Choroid plexus epithelial cell (primary cell): ENCODE measurements at regions not wholly inside any gene's neighbourhood (a gene's known extent, or its start where the extent isn't known, plus 50 kb on each side); places are given as distances from the start of the nearest gene placed in this dataset.
A peak's percentile ranks its signal among the peaks of the same experiment; 100 is the strongest.

ENCODE experiments used
- DNase-seq: peaks from one replicate; pipeline ENCODE4 v3.0.0-alpha.2; 2010; ENCODE audit warnings: low read depth
- H3K4me3 ChIP-seq: 2 replicates; pipeline ENCODE4 v1.5.1; 2011; ENCODE audit warnings: low read depth, mild to moderate bottlenecking, control low read depth, low read length, moderate library complexity
- TF ChIP-seq, protein P1 (sequence below): conservative IDR thresholded peaks from 2 replicates; pipeline ENCODE4 v1.5.1; 2011; ENCODE audit warnings: low read depth, mild to moderate bottlenecking, control low read depth, inconsistent platforms, low read length, moderate library complexity

DNA sequence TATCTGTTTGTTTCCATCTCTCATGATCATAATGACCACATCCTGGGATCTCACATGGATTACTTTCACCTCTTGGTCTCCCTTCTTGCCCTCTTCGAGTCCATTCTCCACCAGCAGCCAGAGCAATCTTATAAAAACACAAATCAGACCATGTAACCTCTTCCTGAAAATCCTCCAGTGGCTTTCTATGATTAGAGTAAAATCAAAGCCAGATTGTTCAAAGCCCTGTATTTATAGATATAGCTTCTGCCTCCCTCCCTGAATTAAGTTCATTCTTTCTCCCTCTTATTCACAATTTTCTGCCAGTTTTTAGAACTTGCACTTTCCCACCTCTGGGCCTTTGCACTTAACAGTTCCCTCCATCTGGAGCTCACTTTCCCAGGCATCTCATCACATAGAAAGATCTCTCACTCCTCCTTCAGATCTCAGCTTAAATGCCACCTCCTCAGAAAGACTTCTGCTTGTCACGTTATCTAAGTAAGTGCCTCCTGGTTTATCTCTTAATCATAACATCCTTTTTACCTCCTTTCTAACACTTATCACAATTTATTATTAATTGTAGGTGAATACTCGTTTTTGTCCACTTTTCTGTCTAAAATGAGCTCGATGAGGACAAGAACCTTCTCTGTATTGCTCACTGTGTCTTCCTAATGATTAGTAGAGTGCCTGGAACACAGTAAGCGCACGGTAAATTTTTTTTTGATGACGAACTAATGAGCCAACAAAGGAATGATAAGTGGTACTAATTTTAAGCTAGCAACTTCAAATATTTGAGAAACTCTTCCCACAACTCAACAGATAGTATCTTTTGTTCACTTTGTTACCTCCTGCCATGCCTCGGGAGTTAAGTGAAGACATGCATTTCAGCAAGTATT, 80.5 kb downstream of the CYB561 start:
- DNase-seq: no peak
- TF ChIP-seq, protein P1, sequence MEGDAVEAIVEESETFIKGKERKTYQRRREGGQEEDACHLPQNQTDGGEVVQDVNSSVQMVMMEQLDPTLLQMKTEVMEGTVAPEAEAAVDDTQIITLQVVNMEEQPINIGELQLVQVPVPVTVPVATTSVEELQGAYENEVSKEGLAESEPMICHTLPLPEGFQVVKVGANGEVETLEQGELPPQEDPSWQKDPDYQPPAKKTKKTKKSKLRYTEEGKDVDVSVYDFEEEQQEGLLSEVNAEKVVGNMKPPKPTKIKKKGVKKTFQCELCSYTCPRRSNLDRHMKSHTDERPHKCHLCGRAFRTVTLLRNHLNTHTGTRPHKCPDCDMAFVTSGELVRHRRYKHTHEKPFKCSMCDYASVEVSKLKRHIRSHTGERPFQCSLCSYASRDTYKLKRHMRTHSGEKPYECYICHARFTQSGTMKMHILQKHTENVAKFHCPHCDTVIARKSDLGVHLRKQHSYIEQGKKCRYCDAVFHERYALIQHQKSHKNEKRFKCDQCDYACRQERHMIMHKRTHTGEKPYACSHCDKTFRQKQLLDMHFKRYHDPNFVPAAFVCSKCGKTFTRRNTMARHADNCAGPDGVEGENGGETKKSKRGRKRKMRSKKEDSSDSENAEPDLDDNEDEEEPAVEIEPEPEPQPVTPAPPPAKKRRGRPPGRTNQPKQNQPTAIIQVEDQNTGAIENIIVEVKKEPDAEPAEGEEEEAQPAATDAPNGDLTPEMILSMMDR: no peak

DNA sequence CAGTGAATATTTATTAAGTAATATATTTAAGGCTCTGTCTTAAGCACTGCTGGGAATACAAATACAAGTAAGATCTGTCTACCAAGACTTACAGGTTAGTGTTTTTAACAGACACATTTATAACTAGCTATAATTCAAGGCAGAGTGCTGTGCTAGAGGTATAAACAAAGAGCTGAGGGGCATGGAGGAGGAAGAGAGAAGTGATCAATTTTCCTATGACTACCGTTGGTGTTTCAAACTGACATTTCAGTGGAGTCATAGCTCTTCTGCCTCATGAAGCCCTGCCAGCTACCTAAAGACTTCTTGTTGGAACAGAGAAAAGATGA, 79.9 kb downstream of the CYB561 start:
- TF ChIP-seq, protein P1: no peak
- no peak overlapping the region for H3K4me3 ChIP-seq
- no peak for DNase-seq

More for the DNA sequence above, 80.5 kb downstream of the CYB561 start:
- no peak overlapping the region for H3K4me3 ChIP-seq

DNA sequence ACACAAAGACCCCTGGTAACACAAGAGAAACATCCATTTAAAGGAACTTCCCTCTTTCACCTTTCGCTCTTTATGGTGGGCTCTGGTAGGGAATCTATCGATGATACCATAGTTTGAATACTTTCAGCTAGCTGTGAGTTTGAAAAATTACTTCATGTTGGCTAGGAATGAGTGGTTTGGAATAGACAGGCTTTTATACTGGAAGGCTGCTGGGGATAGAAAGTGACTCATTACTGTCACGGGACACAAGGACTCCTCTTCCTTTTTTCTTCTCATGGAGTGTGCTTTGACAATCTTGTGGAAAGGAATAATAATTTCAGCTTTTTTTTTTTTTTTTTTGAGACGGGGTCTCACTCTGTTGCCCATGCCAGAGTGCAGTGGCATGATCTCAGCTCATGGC, 76.9 kb downstream of the CYB561 start:
- TF ChIP-seq, protein P1: no peak
- H3K4me3 ChIP-seq: no peak overlapping the region
- peak; percentile 57 for DNase-seq

DNA sequence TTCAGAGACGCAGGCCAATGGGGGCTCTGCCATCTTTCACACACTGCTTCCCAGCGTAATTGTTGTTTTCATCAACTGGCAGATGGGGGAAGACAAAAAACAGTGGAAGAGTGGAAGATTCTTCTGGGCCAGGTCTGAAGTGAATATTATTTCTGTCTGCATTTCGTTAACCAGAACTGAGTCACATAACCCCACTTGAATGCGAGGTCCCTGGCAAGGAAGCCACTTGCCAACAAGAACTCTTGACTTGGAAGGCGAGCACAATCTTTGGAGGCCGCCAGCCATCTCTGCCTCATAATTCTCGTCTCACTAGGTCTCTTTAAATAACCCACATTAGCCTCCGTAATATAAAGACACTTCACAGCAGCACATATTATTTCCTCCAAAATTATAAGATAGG, 75.4 kb downstream of the CYB561 start:
- DNase-seq: no peak
- TF ChIP-seq, protein P1: no peak

DNA sequence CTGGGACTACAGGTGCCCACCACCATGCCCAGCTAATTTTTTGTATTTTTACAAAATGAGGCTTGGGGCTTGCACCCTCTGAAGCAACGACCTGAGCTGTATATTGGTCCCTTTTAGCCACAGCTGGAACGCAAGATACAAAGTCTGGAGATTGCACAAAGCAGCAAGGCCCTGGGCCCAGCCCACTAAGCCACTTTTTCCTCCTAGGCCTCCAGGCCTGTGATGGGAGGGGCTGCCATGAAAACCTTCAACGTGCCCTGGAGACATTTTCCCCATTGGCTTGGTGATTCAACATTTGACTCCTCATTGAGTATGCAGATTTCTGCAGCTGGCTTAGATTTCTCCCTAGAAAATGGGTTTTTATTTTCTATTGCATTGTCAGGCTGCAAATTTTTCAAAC, 69.2 kb downstream of the CYB561 start:
- H3K4me3 ChIP-seq: no peak overlapping the region
- DNase-seq: no peak
- TF ChIP-seq, protein P1: no peak

More for the DNA sequence above, 75.4 kb downstream of the CYB561 start:
- no peak overlapping the region for H3K4me3 ChIP-seq

DNA sequence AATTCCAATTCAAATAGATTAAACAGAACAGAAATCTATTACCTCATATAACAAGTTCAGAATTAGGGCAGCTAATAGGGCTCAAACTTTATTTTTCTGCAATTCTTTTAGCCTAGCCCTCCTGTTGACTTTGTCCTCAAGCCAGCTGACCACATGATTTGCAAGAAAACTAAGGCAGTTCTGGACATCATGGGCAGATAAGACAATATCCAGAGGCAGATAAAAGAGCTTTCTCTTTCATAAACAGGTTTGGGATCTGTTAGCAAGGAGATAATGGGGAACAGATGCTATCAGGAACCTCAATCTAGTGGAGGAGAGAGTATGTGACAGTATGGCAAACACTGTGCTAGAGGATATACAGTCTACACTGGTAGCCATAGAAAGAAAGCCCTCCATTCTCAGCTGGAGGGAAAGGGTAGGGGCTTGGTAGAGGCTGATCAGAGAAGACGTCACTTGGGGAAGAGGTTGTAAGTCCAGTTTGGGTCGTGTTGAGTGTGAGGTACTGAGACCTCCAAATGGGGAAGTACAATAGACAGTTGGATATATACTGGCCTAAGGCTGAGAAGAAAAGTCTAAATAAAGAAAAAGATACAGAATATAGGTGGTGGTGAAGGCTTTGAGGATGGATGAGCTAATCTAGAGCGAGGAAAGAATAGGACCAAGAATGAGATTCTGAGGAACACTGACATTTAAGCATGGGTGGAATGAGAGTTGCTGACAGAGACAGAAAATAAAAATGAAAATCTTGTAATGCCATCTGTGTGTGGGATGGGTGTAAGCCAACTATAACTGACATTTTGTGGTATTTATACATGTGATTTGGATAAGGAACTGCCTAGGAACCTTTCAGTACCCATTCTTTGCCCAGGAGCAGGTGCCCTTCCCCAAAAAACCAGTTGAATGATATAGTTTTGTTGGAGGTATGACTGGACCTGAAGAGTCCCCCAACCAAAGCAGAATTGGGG, 67.4 kb downstream of the CYB561 start:
- no peak overlapping the region for H3K4me3 ChIP-seq
- TF ChIP-seq, protein P1: no peak
- DNase-seq: peak; percentile 84
